ENCODE measurements at regions not wholly inside any gene's neighbourhood (a gene's known extent, or its start where the extent isn't known, plus 50 kb on each side); places are given as distances from the start of the nearest gene placed in this dataset.

DNA sequence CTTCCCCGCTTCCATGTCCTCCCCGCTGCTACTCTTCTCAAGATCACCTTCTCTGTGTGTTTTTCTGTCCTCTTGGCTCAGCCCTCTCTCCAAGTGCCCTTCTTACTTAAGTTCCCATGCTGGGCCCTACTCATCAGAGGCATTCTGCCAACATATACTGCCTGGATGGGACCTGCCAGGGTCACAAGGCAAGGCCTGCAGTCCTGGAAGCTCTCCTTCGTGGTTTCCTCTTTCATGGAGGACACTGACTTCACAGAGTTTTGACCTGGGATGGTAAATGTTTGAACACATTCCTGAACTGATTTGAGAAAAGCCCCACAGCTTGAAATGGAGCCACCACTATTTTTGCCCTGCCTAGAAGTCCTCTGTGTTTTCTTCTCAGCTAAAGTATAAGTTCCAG lies 140.9 kb downstream of the TMEM30B start:
- H3K27ac ChIP-seq = no peak overlapping the region
- H4K20me1 ChIP-seq (ENCODE audit: insufficient read depth) = no peaks in the 10 kb centered on the region
- H3F3A ChIP-seq (ENCODE audit: insufficient read depth, low read depth) = no peaks in the 10 kb centered on the region
- no peak for DNase-seq
- CTCF ChIA-PET = no interaction called here
- intact Hi-C loops (cut with micrococcal nuclease; ENCODE audit: unreplicated experiment) = no loop called here
- H3K27me3 ChIP-seq (ENCODE audit: insufficient read depth, low read depth) = no peaks in the 10 kb centered on the region
- no peaks in the 10 kb centered on the region for H3K9me2 ChIP-seq (ENCODE audit: insufficient read depth)
- no peak overlapping the region for H3K4me2 ChIP-seq
- TF ChIP-seq EZH2 (IDR thresholded peaks at IDR 0.05; ENCODE audit: low read depth) = no peak
- TF ChIP-seq, protein P1, sequence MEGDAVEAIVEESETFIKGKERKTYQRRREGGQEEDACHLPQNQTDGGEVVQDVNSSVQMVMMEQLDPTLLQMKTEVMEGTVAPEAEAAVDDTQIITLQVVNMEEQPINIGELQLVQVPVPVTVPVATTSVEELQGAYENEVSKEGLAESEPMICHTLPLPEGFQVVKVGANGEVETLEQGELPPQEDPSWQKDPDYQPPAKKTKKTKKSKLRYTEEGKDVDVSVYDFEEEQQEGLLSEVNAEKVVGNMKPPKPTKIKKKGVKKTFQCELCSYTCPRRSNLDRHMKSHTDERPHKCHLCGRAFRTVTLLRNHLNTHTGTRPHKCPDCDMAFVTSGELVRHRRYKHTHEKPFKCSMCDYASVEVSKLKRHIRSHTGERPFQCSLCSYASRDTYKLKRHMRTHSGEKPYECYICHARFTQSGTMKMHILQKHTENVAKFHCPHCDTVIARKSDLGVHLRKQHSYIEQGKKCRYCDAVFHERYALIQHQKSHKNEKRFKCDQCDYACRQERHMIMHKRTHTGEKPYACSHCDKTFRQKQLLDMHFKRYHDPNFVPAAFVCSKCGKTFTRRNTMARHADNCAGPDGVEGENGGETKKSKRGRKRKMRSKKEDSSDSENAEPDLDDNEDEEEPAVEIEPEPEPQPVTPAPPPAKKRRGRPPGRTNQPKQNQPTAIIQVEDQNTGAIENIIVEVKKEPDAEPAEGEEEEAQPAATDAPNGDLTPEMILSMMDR (conservative IDR thresholded peaks at IDR 0.05) = no peak
- no peak overlapping the region for H3K4me3 ChIP-seq
- peaks cover 14% of the 10 kb centered on the region; the same call in 1 of the 2 replicates for H3K9me3 ChIP-seq (ENCODE audit: insufficient read depth, low read depth)
- no TSS peak for BruUV-seq (replicated peaks)
- H3K79me2 ChIP-seq (ENCODE audit: low read depth) = no peaks in the 10 kb centered on the region
- H3K4me1 ChIP-seq (replicated peaks; ENCODE audit: insufficient read depth) = no peaks in the 10 kb centered on the region
- POLR2A ChIA-PET (ENCODE audit: unreplicated experiment) = no interaction called here
- H2AFZ ChIP-seq = no peak overlapping the region
- no peaks in the 10 kb centered on the region for H3K36me3 ChIP-seq (ENCODE audit: low read depth)

DNA sequence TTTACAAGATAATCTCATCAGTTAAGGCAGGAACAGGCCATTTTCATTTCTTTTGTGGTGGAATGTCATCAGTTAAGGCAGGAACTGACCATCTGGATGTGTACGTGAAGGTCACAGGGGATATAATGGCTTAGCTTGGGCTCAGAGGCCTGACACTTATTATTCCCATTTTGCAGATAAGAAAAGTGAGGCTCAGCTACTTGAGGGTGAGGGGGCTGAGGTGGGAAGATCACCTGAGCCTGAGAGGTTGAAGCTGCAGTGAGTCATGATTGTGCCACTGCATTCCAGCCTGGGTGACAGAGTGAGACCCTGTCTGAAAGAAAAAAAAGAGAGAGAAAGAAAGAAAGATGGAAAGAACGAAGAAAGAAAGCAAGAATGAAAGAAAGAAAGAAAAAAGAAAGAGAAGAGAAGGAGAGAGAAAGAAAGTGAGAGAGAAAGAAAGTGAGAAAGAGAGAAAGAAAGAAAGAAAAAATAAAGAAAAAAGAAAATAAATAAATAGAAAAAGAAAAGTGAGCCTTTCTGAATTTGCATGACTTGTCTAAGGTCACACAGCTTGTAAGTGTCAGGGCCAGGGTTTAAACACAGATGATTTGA lies 142.0 kb downstream of the TMEM30B start:
- Histone ChIP-seq H3K27ac (no peak overlapping the region), H3K27me3 (ENCODE audit: insufficient read depth, low read depth) (no peaks in the 10 kb centered on the region), H3F3A (ENCODE audit: insufficient read depth, low read depth) (no peaks in the 10 kb centered on the region), H3K4me1 (replicated peaks; ENCODE audit: insufficient read depth) (no peaks in the 10 kb centered on the region), H3K36me3 (ENCODE audit: low read depth) (no peaks in the 10 kb centered on the region), H3K9me2 (ENCODE audit: insufficient read depth) (no peaks in the 10 kb centered on the region), H3K4me3 (no peak overlapping the region), H3K79me2 (ENCODE audit: low read depth) (no peaks in the 10 kb centered on the region), H3K9me3 (ENCODE audit: insufficient read depth, low read depth) (peaks cover 5% of the 10 kb centered on the region; the same call in 1 of the 2 replicates), H2AFZ (no peak overlapping the region), H4K20me1 (ENCODE audit: insufficient read depth) (no peaks in the 10 kb centered on the region), H3K4me2 (no peak overlapping the region)
- CTCF ChIA-PET = no interaction called here
- BruUV-seq (replicated peaks) = no TSS peak
- TF ChIP-seq, protein P1 (conservative IDR thresholded peaks at IDR 0.05) = no peak
- TF ChIP-seq EZH2 (IDR thresholded peaks at IDR 0.05; ENCODE audit: low read depth) = no peak
- DNase-seq = no peak
- intact Hi-C loops (cut with micrococcal nuclease; ENCODE audit: unreplicated experiment) = no loop called here
- POLR2A ChIA-PET (ENCODE audit: unreplicated experiment) = no interaction called here

DNA sequence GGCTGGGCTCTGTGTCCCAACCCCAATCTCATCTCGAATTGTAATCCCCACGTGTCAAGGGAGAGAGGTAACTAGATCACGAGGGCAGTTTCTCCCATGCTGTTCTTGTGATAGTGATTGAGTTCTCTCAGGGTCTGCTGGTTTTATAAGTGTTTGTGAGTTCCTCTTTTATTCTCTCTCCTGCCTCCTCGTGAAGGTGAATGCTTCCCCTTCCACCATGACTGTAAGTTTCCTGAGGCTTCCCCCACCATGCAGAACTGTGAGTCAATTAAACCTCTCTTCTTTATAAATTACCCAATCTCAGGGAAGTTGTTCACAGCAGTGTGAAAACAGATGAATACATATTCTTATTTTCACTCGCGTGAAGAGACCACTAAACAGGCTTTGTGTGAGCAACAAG lies 148.2 kb downstream of the TMEM30B start:
- no peak for TF ChIP-seq EZH2 (IDR thresholded peaks at IDR 0.05; ENCODE audit: low read depth)
- TF ChIP-seq, protein P1 (conservative IDR thresholded peaks at IDR 0.05) = no peak
- POLR2A ChIA-PET (ENCODE audit: unreplicated experiment) = no interaction called here
- Histone ChIP-seq H3K79me2 (ENCODE audit: low read depth) (no peaks in the 10 kb centered on the region), H3K27ac (no peak overlapping the region), H3K4me3 (no peak overlapping the region), H3F3A (ENCODE audit: insufficient read depth, low read depth) (no peaks in the 10 kb centered on the region), H3K9me2 (ENCODE audit: insufficient read depth) (no peaks in the 10 kb centered on the region), H3K4me2 (no peak overlapping the region), H3K9me3 (ENCODE audit: insufficient read depth, low read depth) (no peaks in the 10 kb centered on the region), H2AFZ (no peak overlapping the region), H4K20me1 (ENCODE audit: insufficient read depth) (no peaks in the 10 kb centered on the region), H3K36me3 (ENCODE audit: low read depth) (no peaks in the 10 kb centered on the region), H3K27me3 (ENCODE audit: insufficient read depth, low read depth) (no peaks in the 10 kb centered on the region), H3K4me1 (replicated peaks; ENCODE audit: insufficient read depth) (no peaks in the 10 kb centered on the region)
- no TSS peak for BruUV-seq (replicated peaks)
- CTCF ChIA-PET = no interaction called here
- no peak for DNase-seq
- intact Hi-C loops (cut with micrococcal nuclease; ENCODE audit: unreplicated experiment) = no loop called here
